ENCODE measurements at regions not wholly inside any gene's neighbourhood (a gene's known extent, or its start where the extent isn't known, plus 50 kb on each side); places are given as distances from the start of the nearest gene placed in this dataset.

GRCh38 chr4:54496412-54496811, 161.3 kb upstream of the KIT start (continued):
- TF ChIP-seq ZHX2 (IDR thresholded peaks at IDR 0.05; ENCODE audit: low read depth): no peak
- no peak for TF ChIP-seq ZHX2 (CRISPR knock-in tag; IDR thresholded peaks at IDR 0.05; ENCODE audit: borderline replicate concordance)

GRCh38 chr4:54497947-54498346, 159.8 kb upstream of the KIT start:
- intact Hi-C loops (cut with micrococcal nuclease; ENCODE audit: unreplicated experiment) (no loop called here), in situ Hi-C loops (cut with HindIII; ENCODE audit: extremely low pct_ligation_motif_present, low pct_unique_long_range_greater_than_20kb) (no loop called here)
- no peak for DNase-seq (ENCODE audit: low spot score)
- CTCF ChIA-PET (ENCODE audit: low intra/inter-chr PET ratio, low total read pairs): no interaction called here
- H3K27me3 ChIP-seq (ENCODE audit: control insufficient read depth in 1 of 2, insufficient read depth in 2 of 2, low read length in 2 of 2): no peaks in the 10 kb centered on the region; a peak in 1 of 5 replicates
- no peaks in the 10 kb centered on the region for H3K9me3 ChIP-seq (ENCODE audit: low read length)
- no peak for ATAC-seq
- no peaks in the 10 kb centered on the region for H3K79me2 ChIP-seq (ENCODE audit: insufficient read depth, low read length)
- H3K4me1 ChIP-seq (ENCODE audit: insufficient read depth, low read length): no peaks in the 10 kb centered on the region
- H3K9ac ChIP-seq (ENCODE audit: insufficient read depth, low read depth, low read length): no peak overlapping the region
- FAIRE-seq: no peak
- no peaks in the 10 kb centered on the region for H3K36me3 ChIP-seq (replicated peaks in 1 of 2; ENCODE audit: control insufficient read depth in 1 of 2, insufficient read depth in 2 of 2, low read length in 2 of 2)
- no peak overlapping the region for H2AFZ ChIP-seq (ENCODE audit: low read length)
- WGBS (ENCODE audit: low lambda C conversion rate): 0% methylated on average over 3 of the region's 3 CpGs
- H3K27ac ChIP-seq (ENCODE audit: extremely low read length, insufficient read depth, low read length): no peak overlapping the region
- no TSS peak for BruUV-seq (replicated peaks)
- H4K20me1 ChIP-seq (ENCODE audit: insufficient read depth, low read length): no peaks in the 10 kb centered on the region
- POLR2A ChIA-PET: no interaction called here
- H3K4me3 ChIP-seq (replicated peaks in 1 of 3; ENCODE audit: insufficient read depth in 1 of 3, low read depth in 2 of 3, low read length in 3 of 3): no peak overlapping the region
- H3K4me2 ChIP-seq (ENCODE audit: low read depth, low read length): no peak overlapping the region
- TF ChIP-seq HNRNPLL (IDR thresholded peaks at IDR 0.05; ENCODE audit: low read depth, low read length, poor library complexity, severe bottlenecking): no peak
- no peak for TF ChIP-seq ZNF446 (CRISPR knock-in tag; IDR thresholded peaks at IDR 0.05)
- TF ChIP-seq SUZ12 (IDR thresholded peaks at IDR 0.05; ENCODE audit: low read depth, low read length): no peak
- no peak for TF ChIP-seq NFAT5 (CRISPR knock-in tag; IDR thresholded peaks at IDR 0.05)
- no peak for TF ChIP-seq CBX1 (IDR thresholded peaks at IDR 0.05; ENCODE audit: low read depth)
- no peak for TF ChIP-seq ZFP90 (CRISPR knock-in tag; IDR thresholded peaks at IDR 0.05; ENCODE audit: borderline replicate concordance)
- no peak for TF ChIP-seq HIVEP1 (CRISPR knock-in tag; IDR thresholded peaks at IDR 0.05)
- no peak for TF ChIP-seq POLR2AphosphoS5 (IDR thresholded peaks at IDR 0.05; ENCODE audit: low read depth, low read length)
- TF ChIP-seq TOPORS (CRISPR knock-in tag; IDR thresholded peaks at IDR 0.05): no peak
- no peak for TF ChIP-seq ZMYM3 (CRISPR knock-in tag; IDR thresholded peaks at IDR 0.05)
- no peak for TF ChIP-seq DBP (CRISPR knock-in tag; IDR thresholded peaks at IDR 0.05; ENCODE audit: not compliant biosample characterization)
